ENCODE measurements at regions not wholly inside any gene's neighbourhood (a gene's known extent, or its start where the extent isn't known, plus 50 kb on each side); places are given as distances from the start of the nearest gene placed in this dataset.

GRCh38 chr11:15745266-15745665, 611.1 kb downstream of the SOX6 start:
- no peak for DNase-seq

DNA sequence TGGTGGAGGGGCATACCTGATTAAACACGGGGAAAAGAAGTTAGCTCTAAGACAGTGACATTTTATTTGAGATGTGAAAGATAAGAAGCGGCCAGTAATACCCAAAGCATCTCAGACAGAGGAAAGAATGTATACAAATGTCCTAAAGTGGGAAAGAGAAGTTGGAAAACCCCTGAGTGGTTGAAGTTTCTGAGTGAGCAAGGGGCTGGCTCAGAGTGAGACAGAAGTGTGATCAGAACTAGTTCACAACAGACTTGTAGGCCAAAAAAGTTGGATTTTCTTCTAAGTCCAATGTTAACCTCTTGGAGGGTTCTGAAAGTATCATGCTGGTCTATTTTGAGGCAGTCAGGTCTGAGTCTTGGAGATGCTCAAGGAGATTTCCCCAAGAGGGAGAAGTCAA, 608.7 kb downstream of the SOX6 start:
- DNase-seq, result no peak

GRCh38 chr11:15748132-15748531, 608.2 kb downstream of the SOX6 start:
- no peak for DNase-seq

- DNase-seq, result no peak
Observed at GRCh38 chr11:15748741-15749140, 607.6 kb downstream of the SOX6 start.

GRCh38 chr11:15750535-15751308, 605.6 kb downstream of the SOX6 start:
- DNase-seq, result no peak

GRCh38 chr11:15754221-15754620, 602.1 kb downstream of the SOX6 start:
- DNase-seq, result no peak

DNA sequence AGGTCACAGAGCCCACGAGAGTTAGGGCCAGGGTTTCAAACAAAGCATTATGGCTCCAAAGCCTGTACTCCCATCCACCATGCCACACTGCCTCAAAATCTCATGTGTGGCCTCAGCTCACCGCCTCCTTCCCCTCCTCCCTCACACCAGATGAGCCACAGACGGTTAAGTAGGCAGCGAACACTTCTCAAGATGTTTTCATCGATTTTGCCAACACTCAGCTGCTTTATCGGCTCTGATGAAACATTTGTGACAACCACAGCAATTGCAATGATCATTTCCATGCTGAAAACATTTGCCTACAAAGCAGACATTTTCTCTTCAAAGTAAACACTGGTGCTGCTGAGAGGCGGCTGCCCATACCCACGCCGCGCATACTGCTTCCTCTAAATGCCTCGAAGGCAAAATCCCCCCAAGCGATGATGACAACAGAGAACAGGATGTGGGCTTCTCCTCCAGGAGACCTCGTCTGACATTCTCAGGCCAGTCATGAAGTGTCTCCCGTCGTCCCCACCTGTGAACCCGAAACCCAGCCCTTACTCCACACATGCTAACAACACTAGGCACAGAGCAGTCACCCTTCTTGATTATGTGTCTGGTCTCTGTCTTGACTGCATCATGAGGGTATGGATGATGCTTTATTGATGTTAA, 599.2 kb downstream of the SOX6 start:
- DNase-seq, result no peak

DNA sequence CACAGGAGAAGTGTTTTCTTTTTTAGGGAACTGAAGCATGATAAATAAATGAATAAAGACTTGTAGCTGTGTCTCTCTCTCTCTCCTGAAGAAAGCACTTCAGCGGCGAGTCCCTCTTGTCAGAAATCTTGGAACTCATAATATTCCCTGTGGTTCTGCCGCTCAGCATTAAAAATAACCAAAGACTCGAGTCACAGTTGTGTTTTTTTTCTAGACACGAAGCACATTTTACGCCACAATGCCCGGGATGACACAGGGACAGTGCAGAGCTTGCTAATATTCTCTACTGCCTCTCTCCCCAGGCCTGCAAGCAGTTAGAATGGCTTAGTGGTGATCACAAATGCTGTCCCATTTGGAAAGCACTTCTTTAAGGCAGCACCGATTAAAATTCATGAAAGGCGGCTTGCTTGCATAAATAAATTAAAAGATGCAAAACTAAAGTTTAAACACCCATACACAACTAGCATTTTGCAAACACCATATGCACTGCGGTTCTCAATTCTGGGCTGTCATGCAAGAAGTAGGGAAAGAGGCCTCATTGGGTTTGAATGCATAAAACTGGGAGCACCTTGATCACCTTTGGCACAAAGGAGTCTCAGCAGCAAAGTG, 597.4 kb downstream of the SOX6 start:
- DNase-seq, result no peak

GRCh38 chr11:15761235-15761634, 595.1 kb downstream of the SOX6 start:
- no peak for DNase-seq

GRCh38 chr11:15764326-15764725, 592.0 kb downstream of the SOX6 start:
- DNase-seq, result no peak

GRCh38 chr11:15764948-15765347, 591.4 kb downstream of the SOX6 start:
- DNase-seq, result no peak

DNA sequence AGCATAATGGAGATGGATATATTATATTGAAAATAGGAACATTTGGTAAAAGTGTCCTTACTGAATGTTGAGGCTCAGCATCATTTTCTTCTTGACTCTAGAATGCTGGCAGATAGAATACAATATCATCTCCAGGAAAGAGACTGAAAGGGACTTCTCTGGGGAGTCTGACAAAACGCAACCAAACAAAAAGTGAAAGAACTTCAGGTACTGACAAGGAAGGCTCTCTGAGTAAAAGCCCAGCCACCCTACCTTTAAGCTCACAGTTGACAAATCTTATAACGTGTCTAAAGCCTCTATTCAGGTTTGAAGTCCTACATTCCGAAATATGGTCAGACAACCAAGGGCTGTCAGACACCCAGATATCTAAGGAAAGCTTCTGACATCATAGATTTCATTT, 590.8 kb downstream of the SOX6 start:
- DNase-seq, result no peak

DNA sequence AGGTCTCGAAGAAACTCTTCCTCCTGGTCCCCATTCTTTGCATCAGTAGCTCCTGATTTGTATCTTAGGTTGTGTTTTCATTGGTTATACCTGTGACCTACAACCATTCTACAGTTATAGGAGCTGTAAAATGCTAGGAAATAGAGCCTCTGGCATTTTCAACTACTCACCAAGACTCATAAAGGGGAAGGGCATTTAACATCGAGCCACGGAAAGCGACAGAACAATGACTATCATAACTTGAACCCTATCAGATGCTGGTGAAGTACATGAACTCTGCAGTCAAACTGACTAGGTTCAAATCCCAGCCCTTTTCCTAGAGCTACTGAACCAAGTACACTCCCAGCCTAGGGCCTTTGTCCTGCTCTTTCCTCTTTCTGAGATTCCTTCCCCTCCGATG, 588.0 kb downstream of the SOX6 start:
- DNase-seq, result no peak

DNA sequence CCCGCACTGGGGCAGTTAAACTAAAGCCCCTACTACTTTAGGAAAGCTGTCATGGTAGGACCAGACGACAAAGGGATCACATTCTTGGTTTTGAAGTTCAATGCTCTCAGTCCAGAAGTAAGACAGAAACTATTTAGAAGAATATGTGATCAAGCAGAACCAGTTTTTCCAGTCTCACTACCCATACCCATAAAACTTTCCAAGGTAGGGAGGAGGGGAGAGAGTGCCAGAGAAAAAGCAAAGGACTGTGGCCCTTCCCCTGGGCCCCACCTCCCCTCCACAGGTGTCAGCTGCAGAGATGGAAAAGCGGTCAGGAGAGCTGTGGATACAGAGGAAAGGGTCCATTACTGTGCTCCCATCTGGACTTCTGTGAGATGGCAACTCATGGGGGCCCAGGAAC, 587.1 kb downstream of the SOX6 start:
- DNase-seq, result no peak

GRCh38 chr11:15770798-15771414, 585.4 kb downstream of the SOX6 start:
- no peak for DNase-seq

DNA sequence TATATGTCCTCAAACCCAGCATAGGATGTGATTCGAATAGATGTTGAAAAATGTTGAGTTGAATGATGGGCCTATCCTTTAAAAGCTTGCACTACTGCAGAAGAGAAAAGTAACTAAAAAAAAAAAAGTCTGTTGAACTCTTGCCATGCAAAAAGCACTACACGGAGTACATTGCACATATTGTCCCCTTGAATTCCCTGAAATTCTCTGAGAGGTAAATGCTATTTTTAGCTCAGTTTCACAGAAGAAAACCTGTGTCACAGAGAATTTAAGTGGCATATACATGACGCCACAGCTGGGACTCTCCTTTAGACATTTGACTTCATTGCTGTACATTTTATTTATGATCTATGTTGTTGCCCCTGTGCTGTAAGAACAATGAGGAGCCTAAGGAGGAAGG, 583.8 kb downstream of the SOX6 start:
- no peak for DNase-seq

- no peak for DNase-seq
Observed at GRCh38 chr11:15772981-15773380, 583.4 kb downstream of the SOX6 start.

- no peak for DNase-seq
Observed at GRCh38 chr11:15773476-15774387, 582.6 kb downstream of the SOX6 start.

- DNase-seq, result no peak
Observed at GRCh38 chr11:15774388-15774939, 581.9 kb downstream of the SOX6 start.

DNA sequence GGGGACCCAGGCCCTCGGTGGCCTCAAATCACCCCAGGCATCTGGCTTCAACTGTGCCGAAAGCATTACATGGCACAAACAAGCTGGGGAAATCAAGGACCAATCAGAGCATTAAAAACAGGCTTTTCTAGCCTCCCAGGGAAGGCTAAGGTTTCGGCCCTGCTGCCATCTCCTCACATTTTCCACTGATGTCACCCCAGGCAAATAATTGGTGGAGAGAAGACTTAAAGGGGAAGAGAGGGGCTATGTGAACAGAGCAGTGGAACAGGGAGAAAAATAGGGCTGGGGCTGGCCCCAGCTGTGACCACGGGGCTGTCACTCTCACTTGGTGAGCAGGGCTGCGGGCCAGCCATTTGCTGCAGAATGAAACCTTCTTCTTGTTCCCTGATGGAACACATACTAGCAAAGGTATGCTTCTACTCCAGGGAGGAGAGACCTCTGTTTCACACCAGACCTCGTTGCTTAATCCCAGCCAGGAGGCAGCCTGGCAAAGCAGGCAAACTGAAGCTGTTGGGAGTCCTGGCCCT, 581.3 kb downstream of the SOX6 start:
- DNase-seq, result no peak

- no peak for DNase-seq
Observed at GRCh38 chr11:15775797-15776196, 580.5 kb downstream of the SOX6 start.

- no peak for DNase-seq
Observed at GRCh38 chr11:15776366-15776765, 580.0 kb downstream of the SOX6 start.
